Activated T-helper 1 cell treated with anti-CD3 and anti-CD28 coated beads, Interleukin-12 subunit alpha, Interleukin-12 subunit beta, Interleukin-2, Interleukin-4 antibody, amounts not matched to agents 30 ng/mL and 10 ng/mL and 1 ng/mL, durations not matched to agents 14 hours and 24 hours and 36 hours (primary cell): ENCODE measurements at regions not wholly inside any gene's neighbourhood (a gene's known extent, or its start where the extent isn't known, plus 50 kb on each side); places are given as distances from the start of the nearest gene placed in this dataset.
"Not testable (repeated sequence)": the region's sequence is repeated elsewhere in the genome, so short reads cannot be mapped to it uniquely, and the experiment has no call there.

Experiments
- DNase-seq: peaks from one replicate; pipeline ENCODE4 v3.0.0; 2021; ENCODE audit warnings: low spot score
- H3K27ac Mint-ChIP-seq: one replicate; pipeline ENCODE4 v1.8.0; 2021; ENCODE audit warnings: mild to moderate bottlenecking, mixed read lengths
- H3K27me3 Mint-ChIP-seq: one replicate; pipeline ENCODE4 v1.8.0; 2022; ENCODE audit warnings: mild to moderate bottlenecking, moderate library complexity, mixed read lengths; ENCODE audit not compliant: insufficient read depth
- H3K36me3 Mint-ChIP-seq: one replicate; pipeline ENCODE4 v1.8.0; 2021; ENCODE audit warnings: low read depth, mixed read lengths
- H3K4me1 Mint-ChIP-seq: one replicate; pipeline ENCODE4 v1.8.0; 2021; ENCODE audit warnings: low read depth, mixed read lengths
- H3K4me3 Mint-ChIP-seq: one replicate; pipeline ENCODE4 v1.8.0; 2021; ENCODE audit warnings: mild to moderate bottlenecking, moderate library complexity, mixed read lengths
- H3K9me3 Mint-ChIP-seq: one replicate; pipeline ENCODE4 v1.8.0; 2021; ENCODE audit warnings: mixed read lengths
- intact Hi-C: fragments of 100-400 bp; cut with micrococcal nuclease; formaldehyde crosslinking; loops from one replicate; pipeline ENCODE4 v1.15.1; 2024

- Mint-ChIP-seq H3K9me3 (peaks cover 11% of the 10 kb centered on the region), H3K4me1 (no peaks in the 10 kb centered on the region), H3K36me3 (no peaks in the 10 kb centered on the region), H3K27me3 (no peaks in the 10 kb centered on the region), H3K27ac (no peak overlapping the region), H3K4me3 (no peak overlapping the region)
- DNase-seq = no peak
- intact Hi-C loops = no loop called here
Measured at GRCh38 chr10:125238682-125239081, 78.3 kb upstream of the CTBP2 start.

- intact Hi-C loops = no loop called here
- no peaks in the 10 kb centered on the region for H3K27me3 Mint-ChIP-seq
- H3K4me1 Mint-ChIP-seq = no peaks in the 10 kb centered on the region
- H3K4me3 Mint-ChIP-seq = no peak overlapping the region
- H3K36me3 Mint-ChIP-seq = no peaks in the 10 kb centered on the region
- H3K27ac Mint-ChIP-seq = no peak overlapping the region
- no peak for DNase-seq
- H3K9me3 Mint-ChIP-seq = peaks cover 11% of the 10 kb centered on the region
Measured at GRCh38 chr10:125236091-125236490, 75.7 kb upstream of the CTBP2 start.

- DNase-seq = no peak
- Mint-ChIP-seq H3K27me3 (no peaks in the 10 kb centered on the region), H3K4me3 (no peak overlapping the region), H3K27ac (no peak overlapping the region), H3K36me3 (no peaks in the 10 kb centered on the region), H3K4me1 (no peaks in the 10 kb centered on the region), H3K9me3 (peaks cover 11% of the 10 kb centered on the region)
- intact Hi-C loops = no loop called here
Measured at GRCh38 chr10:125235093-125236069, 75.0 kb upstream of the CTBP2 start.

GRCh38 chr10:125234576-125234975 lies 74.2 kb upstream of the CTBP2 start:
- H3K27me3 Mint-ChIP-seq, intact Hi-C loops, H3K4me3 Mint-ChIP-seq, DNase-seq, H3K4me1 Mint-ChIP-seq, H3K36me3 Mint-ChIP-seq, H3K27ac Mint-ChIP-seq: not testable (repeated sequence)
- peaks cover 11% of the 10 kb centered on the region for H3K9me3 Mint-ChIP-seq

GRCh38 chr10:125233726-125234125 lies 73.4 kb upstream of the CTBP2 start:
- Mint-ChIP-seq H3K4me1 (no peaks in the 10 kb centered on the region), H3K9me3 (peaks cover 9% of the 10 kb centered on the region), H3K36me3 (no peaks in the 10 kb centered on the region), H3K27ac (no peak overlapping the region), H3K4me3 (no peak overlapping the region), H3K27me3 (no peaks in the 10 kb centered on the region)
- intact Hi-C loops = no loop called here
- no peak for DNase-seq

- intact Hi-C loops = no loop called here
- H3K27me3 Mint-ChIP-seq = no peaks in the 10 kb centered on the region
- DNase-seq = no peak
- H3K4me1 Mint-ChIP-seq = no peaks in the 10 kb centered on the region
- H3K4me3 Mint-ChIP-seq = no peak overlapping the region
- H3K27ac Mint-ChIP-seq = no peak overlapping the region
- H3K36me3 Mint-ChIP-seq = no peaks in the 10 kb centered on the region
- no peaks in the 10 kb centered on the region for H3K9me3 Mint-ChIP-seq
Measured at GRCh38 chr10:125232841-125233240, 72.5 kb upstream of the CTBP2 start.

GRCh38 chr10:125231813-125232475 lies 71.6 kb upstream of the CTBP2 start:
- DNase-seq = no peak
- intact Hi-C loops = no loop called here
- Mint-ChIP-seq H3K9me3 (peaks cover 4% of the 10 kb centered on the region), H3K4me3 (no peak overlapping the region), H3K4me1 (no peaks in the 10 kb centered on the region), H3K36me3 (no peaks in the 10 kb centered on the region), H3K27ac (no peak overlapping the region), H3K27me3 (no peaks in the 10 kb centered on the region)

GRCh38 chr10:125231116-125231812 lies 70.9 kb upstream of the CTBP2 start:
- no peaks in the 10 kb centered on the region for H3K4me1 Mint-ChIP-seq
- no peak overlapping the region for H3K4me3 Mint-ChIP-seq
- H3K9me3 Mint-ChIP-seq = peaks cover 4% of the 10 kb centered on the region
- H3K27ac Mint-ChIP-seq = no peak overlapping the region
- no peak for DNase-seq
- intact Hi-C loops = no loop called here
- H3K36me3 Mint-ChIP-seq = no peaks in the 10 kb centered on the region
- no peaks in the 10 kb centered on the region for H3K27me3 Mint-ChIP-seq

GRCh38 chr10:125230251-125230650 lies 69.9 kb upstream of the CTBP2 start:
- intact Hi-C loops = no loop called here
- H3K4me1 Mint-ChIP-seq = no peaks in the 10 kb centered on the region

GRCh38 chr10:125228245-125228940 lies 68.0 kb upstream of the CTBP2 start:
- H3K4me3 Mint-ChIP-seq, H3K36me3 Mint-ChIP-seq, H3K9me3 Mint-ChIP-seq, DNase-seq, H3K27ac Mint-ChIP-seq, intact Hi-C loops, H3K27me3 Mint-ChIP-seq, H3K4me1 Mint-ChIP-seq: not testable (repeated sequence)

More at GRCh38 chr10:125230251-125230650, 69.9 kb upstream of the CTBP2 start:
- peaks cover 4% of the 10 kb centered on the region for H3K9me3 Mint-ChIP-seq
- no peak overlapping the region for H3K27ac Mint-ChIP-seq
- no peak overlapping the region for H3K4me3 Mint-ChIP-seq
- H3K27me3 Mint-ChIP-seq = no peaks in the 10 kb centered on the region
- no peaks in the 10 kb centered on the region for H3K36me3 Mint-ChIP-seq
- DNase-seq = no peak

GRCh38 chr10:125227546-125227945 lies 67.2 kb upstream of the CTBP2 start:
- DNase-seq = no peak
- Mint-ChIP-seq H3K9me3 (peaks cover 4% of the 10 kb centered on the region), H3K27ac (no peak overlapping the region), H3K36me3 (no peaks in the 10 kb centered on the region), H3K27me3 (no peaks in the 10 kb centered on the region), H3K4me3 (no peak overlapping the region), H3K4me1 (no peaks in the 10 kb centered on the region)
- intact Hi-C loops = no loop called here

GRCh38 chr10:125226823-125227222 lies 66.5 kb upstream of the CTBP2 start:
- H3K27ac Mint-ChIP-seq = no peak overlapping the region
- H3K4me3 Mint-ChIP-seq = no peak overlapping the region
- no peaks in the 10 kb centered on the region for H3K36me3 Mint-ChIP-seq
- H3K9me3 Mint-ChIP-seq = peaks cover 4% of the 10 kb centered on the region
- H3K27me3 Mint-ChIP-seq = no peaks in the 10 kb centered on the region
- no peak for DNase-seq
- no peaks in the 10 kb centered on the region for H3K4me1 Mint-ChIP-seq
- intact Hi-C loops = no loop called here
